NOMO-1 (cell line): ENCODE measurements at regions not wholly inside any gene's neighbourhood (a gene's known extent, or its start where the extent isn't known, plus 50 kb on each side); places are given as distances from the start of the nearest gene placed in this dataset.
"Not testable (repeated sequence)": the region's sequence is repeated elsewhere in the genome, so short reads cannot be mapped to it uniquely, and the experiment has no call there.

Experiments used
- DNase-seq, 2 experiments: peaks; one replicate each; lab custom pipeline; 2025; ENCODE audit not compliant: unreplicated experiment in 2 of 2; lab: John Stamatoyannopoulos, UW

DNA sequence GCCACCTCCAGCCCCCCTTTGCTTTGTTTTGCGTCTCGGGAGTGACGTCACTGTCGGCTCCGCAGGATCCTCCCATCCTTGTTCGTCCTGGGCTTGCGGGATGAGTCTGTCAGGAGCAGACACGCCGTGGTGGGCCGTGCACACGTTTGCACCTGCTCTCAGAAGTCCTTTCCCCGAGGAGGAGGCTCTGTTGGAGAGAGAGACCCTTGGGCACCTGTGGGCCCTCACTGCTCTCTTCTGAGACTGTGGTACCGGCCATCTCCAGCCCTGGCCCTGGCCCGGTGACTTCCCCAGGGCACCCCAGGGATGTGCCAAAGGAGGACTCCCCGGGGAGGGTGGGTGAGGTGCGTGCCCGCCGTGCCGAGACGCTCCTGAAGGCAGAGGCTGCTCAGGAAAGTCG, 76.1 kb upstream of the PPP2R3B start:
- no peak for DNase-seq

GRCh38 chrX:465418-466215, 78.9 kb upstream of the PPP2R3B start:
- no peak for DNase-seq

DNA sequence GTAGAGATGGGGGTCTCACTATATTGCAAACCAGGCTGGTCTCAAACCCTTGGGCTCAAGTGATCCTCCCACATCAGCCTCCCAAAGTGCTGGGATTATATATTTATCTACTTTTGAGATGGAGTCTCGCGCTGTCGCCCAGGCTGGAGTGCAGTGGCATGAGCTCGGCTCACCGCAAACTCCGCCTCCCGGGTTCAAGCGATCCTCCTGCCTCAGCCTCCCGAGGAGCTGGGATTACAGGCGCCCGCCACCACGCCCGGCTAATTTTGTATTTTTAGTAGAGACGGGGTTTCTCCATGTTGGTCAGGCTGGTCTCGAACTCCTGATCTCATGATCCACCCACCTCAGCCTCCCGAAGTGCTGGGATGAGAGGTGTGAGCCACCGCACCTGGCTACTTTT, 80.1 kb upstream of the PPP2R3B start:
- DNase-seq = not testable (repeated sequence)

DNA sequence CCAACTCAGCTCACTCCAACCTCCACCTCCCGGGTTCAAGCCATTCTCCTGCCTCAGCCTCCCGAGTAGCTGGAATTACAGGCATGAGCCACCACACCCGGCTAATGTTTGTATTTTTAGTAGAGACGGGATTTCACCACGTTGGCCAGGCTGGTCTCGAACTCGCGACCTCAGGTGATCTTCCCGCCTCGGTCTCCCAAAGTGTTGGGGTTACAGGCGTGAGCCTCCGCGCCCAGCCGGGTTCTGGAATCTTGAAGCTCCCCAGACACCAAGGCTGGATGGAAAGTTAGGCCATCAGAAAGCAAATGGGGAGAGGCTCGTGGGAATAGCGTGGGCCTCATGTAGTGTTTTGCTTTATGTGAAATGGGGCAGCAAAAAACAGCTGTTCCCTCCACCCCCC, 81.0 kb upstream of the PPP2R3B start:
- DNase-seq = not testable (repeated sequence)

- DNase-seq = no peak
These were observed 82.3 kb upstream of the PPP2R3B start for GRCh38 chrX:468979-469378.

GRCh38 chrX:470686-471085, 84.0 kb upstream of the PPP2R3B start:
- no peak for DNase-seq

DNA sequence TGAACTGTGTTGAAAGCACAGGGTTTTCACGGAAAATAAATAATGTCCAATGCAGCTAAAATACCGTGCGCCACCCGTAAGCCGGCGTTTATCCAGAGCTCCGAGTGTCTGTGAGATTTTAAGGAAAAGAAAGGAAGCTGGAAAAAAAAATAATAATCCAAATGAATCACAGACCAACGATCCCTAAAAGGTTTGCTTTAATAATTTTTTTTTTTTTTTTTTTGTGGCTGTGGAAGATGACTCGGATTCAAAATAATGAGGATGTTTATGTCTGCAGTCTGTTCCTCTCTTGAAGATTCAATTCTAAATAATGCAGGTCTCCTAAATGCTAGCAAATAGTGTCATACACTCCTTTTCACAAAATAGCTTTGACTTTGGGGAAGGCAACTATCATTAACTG, 84.6 kb upstream of the PPP2R3B start:
- DNase-seq = no peak

GRCh38 chrX:472275-472674, 85.6 kb upstream of the PPP2R3B start:
- not testable (repeated sequence) for DNase-seq

DNA sequence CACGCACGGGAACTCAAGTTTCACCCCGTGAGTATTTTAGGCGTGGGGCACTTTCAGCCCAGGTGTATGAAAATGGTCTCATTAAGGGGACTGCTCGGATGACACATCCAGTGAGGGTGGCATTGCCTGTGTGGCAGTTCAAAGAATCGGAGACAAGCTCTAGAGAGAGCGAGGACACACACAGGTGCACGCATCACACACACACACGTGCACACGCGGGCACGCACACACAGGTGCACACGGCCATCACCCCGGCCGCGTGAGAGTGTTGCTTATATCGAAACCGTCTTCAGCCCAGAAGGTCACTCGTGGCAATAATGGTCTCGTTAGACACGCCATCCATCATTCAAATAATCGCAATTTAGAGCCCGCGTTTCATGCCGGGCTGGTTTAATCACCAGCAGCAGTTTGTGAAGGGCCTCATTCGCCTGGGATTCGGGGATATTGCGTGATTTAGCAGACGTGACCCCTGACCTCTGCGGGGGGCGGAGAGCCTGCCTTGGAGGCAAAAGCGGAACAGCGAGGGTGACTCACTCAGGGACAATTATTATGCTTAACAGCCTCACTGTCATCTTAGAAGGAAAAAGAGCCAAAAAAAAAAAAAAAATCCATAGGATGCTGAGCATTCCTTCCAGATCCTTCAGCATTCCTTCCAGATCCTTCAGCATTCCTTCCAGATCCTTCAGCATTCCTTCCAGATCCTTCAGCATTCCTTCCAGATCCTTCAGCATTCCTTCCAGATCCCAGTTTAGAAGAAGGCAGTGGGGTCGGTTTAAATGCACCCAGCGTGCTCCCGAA, 89.4 kb upstream of the PPP2R3B start:
- no peak for DNase-seq

DNA sequence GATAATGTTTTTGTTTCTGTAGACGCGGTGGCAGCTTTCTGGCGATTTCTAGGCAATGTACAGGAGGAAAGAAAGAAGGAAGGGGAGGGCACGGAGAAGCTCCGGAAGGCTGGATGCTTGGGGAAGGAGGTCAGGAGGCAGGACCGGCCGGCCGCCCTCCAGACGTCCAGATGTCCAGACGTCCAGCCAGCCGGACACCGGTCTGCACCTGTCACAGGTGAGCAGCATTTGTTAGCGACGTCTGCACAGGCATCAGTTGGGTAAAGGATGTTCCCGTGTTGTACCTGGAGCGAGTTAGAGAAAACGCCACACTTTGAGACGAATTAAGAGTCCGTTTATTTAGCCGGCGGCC, 90.0 kb upstream of the PPP2R3B start:
- DNase-seq = no peak

DNA sequence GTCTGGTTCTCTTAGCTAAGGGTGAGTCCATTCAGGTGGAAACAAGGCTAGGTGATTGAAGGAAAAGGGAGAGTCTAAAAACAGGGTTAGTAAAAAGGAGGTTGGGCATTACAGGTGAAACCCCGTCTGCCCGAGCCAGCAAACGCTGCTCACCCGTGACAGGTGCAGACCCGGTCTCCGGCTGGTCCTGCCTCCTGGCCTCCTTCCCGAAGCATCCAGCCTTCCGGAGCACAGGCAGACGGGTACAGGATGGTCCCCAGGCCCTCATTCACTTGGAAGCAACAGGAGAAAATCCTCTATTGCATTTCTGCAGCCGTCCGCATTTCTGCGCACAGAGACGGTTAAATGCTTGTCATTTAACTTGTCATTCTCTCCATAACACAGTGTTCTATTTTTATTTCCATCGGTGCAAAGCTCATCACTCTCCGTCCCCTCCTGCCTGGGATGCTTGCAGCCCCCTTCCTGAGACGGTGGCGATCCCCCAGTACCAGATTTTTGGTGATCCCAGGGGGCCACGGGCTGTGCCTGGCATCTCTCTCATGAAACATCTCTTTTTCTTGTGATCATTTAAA, 90.8 kb upstream of the PPP2R3B start:
- DNase-seq = no peak

- DNase-seq = no peak
These were observed 92.7 kb upstream of the PPP2R3B start for GRCh38 chrX:479273-479981.

DNA sequence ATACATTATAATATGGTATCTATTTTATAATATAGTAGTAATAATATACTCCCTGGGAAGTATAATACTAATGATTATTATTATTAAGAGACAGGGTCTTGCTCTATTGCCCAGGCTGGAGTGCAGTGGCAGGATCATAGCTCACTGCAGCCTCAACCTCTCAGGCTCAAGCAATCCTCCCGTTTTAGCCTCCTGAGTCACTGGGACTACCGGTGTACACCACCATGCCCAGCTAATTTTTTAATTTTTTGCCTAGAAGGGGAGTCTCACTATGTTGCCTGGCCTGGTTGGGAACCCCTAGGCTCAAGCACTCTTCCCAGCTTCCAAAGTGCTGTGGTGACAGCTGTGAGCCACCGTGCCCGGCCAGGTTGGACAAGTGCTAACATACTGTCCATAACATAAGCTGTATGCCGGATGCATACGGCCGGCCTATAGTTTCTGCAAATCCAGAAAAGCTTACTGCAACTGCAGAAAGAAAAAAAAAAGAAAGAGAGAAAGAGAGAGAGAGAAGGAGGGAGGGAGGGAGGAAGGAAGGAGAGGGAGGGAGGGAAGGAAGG, 94.2 kb upstream of the PPP2R3B start:
- no peak for DNase-seq

DNA sequence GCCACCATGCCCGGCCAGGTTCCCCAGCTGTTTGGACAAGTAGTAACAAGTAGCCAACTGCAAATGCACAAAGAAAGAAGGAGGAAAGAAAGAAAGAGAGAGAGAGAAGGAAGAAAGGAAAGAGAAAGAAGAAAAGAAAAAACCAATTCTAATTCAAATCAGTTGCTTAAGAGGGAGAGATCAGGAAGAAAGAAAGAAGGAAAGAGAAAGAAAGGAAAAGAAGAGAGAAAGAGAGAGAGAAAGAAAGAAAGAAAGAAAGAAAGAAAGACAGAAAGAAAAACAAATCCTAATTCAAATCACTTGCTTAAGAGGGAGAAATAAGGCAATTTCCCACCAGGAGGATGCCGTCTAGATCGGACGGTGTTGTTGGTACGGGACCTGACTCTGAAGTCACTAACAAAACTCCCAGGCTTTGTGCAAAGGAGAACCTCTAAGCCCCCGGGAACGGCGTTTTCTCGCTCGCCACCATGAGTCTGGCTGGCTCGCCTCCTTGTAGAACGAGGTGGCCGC, 95.5 kb upstream of the PPP2R3B start:
- no peak for DNase-seq

DNA sequence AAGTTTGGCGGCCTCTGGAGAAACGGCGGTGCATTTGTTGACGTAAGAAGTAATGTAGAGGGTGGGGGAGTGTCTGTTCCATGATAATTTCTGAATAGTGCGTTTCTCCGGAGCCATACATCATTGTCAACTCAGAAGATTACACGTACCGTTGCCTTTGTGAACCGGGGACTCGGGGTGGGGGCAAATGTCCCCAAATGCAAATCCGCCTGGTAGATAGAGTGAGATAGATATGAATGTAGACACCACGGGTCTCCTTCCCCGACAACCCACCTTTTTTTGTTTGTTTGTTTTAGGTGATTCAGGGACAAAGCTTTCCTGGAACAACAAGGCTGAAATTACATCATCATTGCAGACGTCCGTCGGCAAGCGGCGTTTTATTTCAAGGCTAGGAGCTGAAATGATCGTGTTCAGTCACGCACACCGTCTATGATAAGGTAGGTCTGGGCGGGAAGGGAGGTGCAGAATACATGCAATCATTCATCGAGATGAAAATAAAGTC, 96.0 kb upstream of the PPP2R3B start:
- no peak for DNase-seq

- DNase-seq = no peak
These were observed 98.7 kb upstream of the PPP2R3B start for GRCh38 chrX:485368-485767.

GRCh38 chrX:486325-486724, 99.6 kb upstream of the PPP2R3B start:
- no peak for DNase-seq

- no peak for DNase-seq
These were observed 101.1 kb upstream of the PPP2R3B start for GRCh38 chrX:487836-488235.

GRCh38 chrX:489820-490219, 103.1 kb upstream of the PPP2R3B start:
- no peak for DNase-seq

DNA sequence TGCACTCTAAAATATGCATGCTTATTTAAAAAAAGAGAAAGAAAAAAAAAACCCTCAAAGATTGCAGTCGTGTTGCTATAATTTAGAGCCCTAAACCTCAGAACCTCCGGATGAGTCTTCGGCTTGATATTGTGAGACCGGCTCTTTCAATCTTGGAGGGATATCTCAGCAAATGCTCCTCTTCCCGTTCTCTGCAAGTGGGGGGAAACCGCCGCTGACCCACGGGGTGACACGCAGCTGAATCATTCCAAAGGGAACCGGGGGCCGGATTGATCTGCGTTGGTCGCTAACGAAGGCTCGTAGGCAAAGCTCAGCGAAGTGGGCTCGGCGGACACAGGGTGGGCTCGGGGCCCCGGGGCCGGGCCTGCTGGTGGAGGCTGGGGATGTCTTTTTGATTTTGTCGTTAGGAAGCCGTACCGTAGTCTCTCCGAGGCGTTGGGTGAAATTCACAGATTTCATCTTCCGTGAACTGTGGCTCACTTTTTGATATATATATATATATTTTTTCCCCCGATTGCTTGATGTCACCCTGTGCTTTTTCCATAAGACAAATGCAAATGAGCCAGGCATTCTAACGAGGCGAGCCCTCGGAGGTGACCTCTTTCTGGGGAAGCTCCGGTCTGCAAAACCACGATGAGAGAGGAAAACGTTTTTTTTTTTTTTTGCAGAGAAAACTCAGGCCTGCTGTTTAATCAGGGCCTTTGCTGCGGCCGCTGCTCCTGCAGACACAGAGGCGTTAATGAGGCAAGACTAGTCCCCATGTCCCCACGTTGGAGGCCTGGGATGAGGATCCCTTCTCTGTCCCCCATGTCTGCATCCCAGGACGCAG, 110.7 kb upstream of the PPP2R3B start:
- no peak for DNase-seq
